ENCODE measurements at regions not wholly inside any gene's neighbourhood (a gene's known extent, or its start where the extent isn't known, plus 50 kb on each side); places are given as distances from the start of the nearest gene placed in this dataset.

DNA sequence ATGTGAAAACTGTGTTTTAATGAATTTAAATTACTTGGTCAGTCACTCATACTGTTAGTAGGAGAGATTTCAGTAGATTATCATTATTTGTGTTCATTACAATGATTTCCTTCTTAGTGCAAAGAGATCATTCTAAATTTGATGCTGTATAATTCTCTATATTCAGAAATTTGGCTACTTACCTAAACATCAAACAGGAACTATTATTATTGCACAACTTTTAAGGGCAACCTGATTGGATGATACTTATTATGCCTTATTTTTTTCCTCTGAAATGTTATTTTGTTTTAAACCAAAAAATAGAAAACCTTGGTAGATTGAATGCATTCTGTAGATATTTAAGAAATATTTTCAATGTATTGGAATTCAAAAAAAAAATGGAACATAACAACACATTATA is 436.4 kb upstream of the PCDH15 start:
- ATAC-seq (no peak), DNase-seq (ENCODE audit: low spot score) (no peak)
- Mint-ChIP-seq H3K4me3 (no peak overlapping the region), H3K9me3 (no peaks in the 10 kb centered on the region), H3K4me1 (peaks cover 12% of the 10 kb centered on the region), H3K36me3 (no peaks in the 10 kb centered on the region), H3K27ac (no peak overlapping the region), H3K27me3 (ENCODE audit: low read depth) (no peaks in the 10 kb centered on the region)
- ChIA-PET CTCF (no interaction called here), POLR2A (no interaction called here)
- no peak for TF ChIP-seq ZNF232 (CRISPR knock-in tag; IDR thresholded peaks at IDR 0.05)
- TF ChIP-seq, protein P1, sequence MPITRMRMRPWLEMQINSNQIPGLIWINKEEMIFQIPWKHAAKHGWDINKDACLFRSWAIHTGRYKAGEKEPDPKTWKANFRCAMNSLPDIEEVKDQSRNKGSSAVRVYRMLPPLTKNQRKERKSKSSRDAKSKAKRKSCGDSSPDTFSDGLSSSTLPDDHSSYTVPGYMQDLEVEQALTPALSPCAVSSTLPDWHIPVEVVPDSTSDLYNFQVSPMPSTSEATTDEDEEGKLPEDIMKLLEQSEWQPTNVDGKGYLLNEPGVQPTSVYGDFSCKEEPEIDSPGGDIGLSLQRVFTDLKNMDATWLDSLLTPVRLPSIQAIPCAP (CRISPR knock-in tag; IDR thresholded peaks at IDR 0.05), result no peak
- TF ChIP-seq GTF2I (CRISPR knock-in tag; conservative IDR thresholded peaks at IDR 0.05), result no peak
- TF ChIP-seq FOXP1 (CRISPR knock-in tag; IDR thresholded peaks at IDR 0.05; ENCODE audit: borderline replicate concordance), result no peak
- TF ChIP-seq, protein P2, sequence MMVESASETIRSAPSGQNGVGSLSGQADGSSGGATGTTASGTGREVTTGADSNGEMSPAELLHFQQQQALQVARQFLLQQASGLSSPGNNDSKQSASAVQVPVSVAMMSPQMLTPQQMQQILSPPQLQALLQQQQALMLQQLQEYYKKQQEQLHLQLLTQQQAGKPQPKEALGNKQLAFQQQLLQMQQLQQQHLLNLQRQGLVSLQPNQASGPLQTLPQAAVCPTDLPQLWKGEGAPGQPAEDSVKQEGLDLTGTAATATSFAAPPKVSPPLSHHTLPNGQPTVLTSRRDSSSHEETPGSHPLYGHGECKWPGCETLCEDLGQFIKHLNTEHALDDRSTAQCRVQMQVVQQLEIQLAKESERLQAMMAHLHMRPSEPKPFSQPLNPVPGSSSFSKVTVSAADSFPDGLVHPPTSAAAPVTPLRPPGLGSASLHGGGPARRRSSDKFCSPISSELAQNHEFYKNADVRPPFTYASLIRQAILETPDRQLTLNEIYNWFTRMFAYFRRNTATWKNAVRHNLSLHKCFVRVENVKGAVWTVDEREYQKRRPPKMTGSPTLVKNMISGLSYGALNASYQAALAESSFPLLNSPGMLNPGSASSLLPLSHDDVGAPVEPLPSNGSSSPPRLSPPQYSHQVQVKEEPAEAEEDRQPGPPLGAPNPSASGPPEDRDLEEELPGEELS (CRISPR knock-in tag; IDR thresholded peaks at IDR 0.05), result no peak
- no peak for TF ChIP-seq PRRX2 (CRISPR knock-in tag; IDR thresholded peaks at IDR 0.05)
- TF ChIP-seq SOX15 (CRISPR knock-in tag; IDR thresholded peaks at IDR 0.05), result no peak
- no peak for TF ChIP-seq CREB1 (CRISPR knock-in tag; IDR thresholded peaks at IDR 0.05)
- no peak for TF ChIP-seq GRHL2 (CRISPR knock-in tag; IDR thresholded peaks at IDR 0.05; ENCODE audit: insufficient replicate concordance, severe bottlenecking)
- no peak for TF ChIP-seq NR3C1 (CRISPR knock-in tag; conservative IDR thresholded peaks at IDR 0.05; ENCODE audit: low read depth)
- TF ChIP-seq SP1 (CRISPR knock-in tag; conservative IDR thresholded peaks at IDR 0.05), result no peak
- TF ChIP-seq, protein P3, sequence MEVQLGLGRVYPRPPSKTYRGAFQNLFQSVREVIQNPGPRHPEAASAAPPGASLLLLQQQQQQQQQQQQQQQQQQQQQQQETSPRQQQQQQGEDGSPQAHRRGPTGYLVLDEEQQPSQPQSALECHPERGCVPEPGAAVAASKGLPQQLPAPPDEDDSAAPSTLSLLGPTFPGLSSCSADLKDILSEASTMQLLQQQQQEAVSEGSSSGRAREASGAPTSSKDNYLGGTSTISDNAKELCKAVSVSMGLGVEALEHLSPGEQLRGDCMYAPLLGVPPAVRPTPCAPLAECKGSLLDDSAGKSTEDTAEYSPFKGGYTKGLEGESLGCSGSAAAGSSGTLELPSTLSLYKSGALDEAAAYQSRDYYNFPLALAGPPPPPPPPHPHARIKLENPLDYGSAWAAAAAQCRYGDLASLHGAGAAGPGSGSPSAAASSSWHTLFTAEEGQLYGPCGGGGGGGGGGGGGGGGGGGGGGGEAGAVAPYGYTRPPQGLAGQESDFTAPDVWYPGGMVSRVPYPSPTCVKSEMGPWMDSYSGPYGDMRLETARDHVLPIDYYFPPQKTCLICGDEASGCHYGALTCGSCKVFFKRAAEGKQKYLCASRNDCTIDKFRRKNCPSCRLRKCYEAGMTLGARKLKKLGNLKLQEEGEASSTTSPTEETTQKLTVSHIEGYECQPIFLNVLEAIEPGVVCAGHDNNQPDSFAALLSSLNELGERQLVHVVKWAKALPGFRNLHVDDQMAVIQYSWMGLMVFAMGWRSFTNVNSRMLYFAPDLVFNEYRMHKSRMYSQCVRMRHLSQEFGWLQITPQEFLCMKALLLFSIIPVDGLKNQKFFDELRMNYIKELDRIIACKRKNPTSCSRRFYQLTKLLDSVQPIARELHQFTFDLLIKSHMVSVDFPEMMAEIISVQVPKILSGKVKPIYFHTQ (CRISPR knock-in tag; IDR thresholded peaks at IDR 0.05), result no peak
- no peak for TF ChIP-seq ZNF219 (CRISPR knock-in tag; IDR thresholded peaks at IDR 0.05; ENCODE audit: borderline replicate concordance)
- TF ChIP-seq, protein P4, sequence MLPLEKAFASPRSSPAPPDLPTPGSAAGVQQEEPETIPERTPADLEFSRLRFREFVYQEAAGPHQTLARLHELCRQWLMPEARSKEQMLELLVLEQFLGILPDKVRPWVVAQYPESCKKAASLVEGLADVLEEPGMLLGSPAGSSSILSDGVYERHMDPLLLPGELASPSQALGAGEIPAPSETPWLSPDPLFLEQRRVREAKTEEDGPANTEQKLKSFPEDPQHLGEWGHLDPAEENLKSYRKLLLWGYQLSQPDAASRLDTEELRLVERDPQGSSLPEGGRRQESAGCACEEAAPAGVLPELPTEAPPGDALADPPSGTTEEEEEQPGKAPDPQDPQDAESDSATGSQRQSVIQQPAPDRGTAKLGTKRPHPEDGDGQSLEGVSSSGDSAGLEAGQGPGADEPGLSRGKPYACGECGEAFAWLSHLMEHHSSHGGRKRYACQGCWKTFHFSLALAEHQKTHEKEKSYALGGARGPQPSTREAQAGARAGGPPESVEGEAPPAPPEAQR (CRISPR knock-in tag; IDR thresholded peaks at IDR 0.05), result no peak

DNA sequence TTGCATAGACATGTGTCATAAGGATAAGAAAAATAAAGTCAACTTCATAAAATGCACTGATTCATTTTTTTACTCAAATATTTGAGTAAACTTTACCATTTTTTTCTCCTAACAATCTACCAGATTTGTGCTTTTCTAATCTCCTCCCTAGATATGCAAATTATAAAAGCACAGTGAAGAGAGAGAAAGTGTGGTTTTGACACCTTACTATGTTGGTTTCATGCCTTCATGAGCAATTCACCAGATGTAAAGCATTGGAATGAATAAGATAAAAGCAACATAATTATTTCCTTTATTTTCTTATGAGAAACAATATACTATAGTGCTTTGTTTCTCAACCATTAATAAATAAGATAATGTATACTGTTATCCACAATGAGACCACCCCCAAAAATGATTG is 432.5 kb upstream of the PCDH15 start:
- H3K36me3 Mint-ChIP-seq, result no peaks in the 10 kb centered on the region
- H3K4me1 Mint-ChIP-seq, result 0 out of 2 replicates have a peak, but pooled peaks cover 5% of the 10 kb centered on the region
- ATAC-seq (no peak), DNase-seq (ENCODE audit: low spot score) (no peak)
- no peaks in the 10 kb centered on the region for H3K9me3 Mint-ChIP-seq
- ChIA-PET CTCF (no interaction called here), POLR2A (no interaction called here)
- no peaks in the 10 kb centered on the region for H3K27me3 Mint-ChIP-seq (ENCODE audit: low read depth)
- no peak overlapping the region for H3K27ac Mint-ChIP-seq
- no peak overlapping the region for H3K4me3 Mint-ChIP-seq
- TF ChIP-seq GTF2I (CRISPR knock-in tag; conservative IDR thresholded peaks at IDR 0.05), result no peak
- TF ChIP-seq, protein P5, sequence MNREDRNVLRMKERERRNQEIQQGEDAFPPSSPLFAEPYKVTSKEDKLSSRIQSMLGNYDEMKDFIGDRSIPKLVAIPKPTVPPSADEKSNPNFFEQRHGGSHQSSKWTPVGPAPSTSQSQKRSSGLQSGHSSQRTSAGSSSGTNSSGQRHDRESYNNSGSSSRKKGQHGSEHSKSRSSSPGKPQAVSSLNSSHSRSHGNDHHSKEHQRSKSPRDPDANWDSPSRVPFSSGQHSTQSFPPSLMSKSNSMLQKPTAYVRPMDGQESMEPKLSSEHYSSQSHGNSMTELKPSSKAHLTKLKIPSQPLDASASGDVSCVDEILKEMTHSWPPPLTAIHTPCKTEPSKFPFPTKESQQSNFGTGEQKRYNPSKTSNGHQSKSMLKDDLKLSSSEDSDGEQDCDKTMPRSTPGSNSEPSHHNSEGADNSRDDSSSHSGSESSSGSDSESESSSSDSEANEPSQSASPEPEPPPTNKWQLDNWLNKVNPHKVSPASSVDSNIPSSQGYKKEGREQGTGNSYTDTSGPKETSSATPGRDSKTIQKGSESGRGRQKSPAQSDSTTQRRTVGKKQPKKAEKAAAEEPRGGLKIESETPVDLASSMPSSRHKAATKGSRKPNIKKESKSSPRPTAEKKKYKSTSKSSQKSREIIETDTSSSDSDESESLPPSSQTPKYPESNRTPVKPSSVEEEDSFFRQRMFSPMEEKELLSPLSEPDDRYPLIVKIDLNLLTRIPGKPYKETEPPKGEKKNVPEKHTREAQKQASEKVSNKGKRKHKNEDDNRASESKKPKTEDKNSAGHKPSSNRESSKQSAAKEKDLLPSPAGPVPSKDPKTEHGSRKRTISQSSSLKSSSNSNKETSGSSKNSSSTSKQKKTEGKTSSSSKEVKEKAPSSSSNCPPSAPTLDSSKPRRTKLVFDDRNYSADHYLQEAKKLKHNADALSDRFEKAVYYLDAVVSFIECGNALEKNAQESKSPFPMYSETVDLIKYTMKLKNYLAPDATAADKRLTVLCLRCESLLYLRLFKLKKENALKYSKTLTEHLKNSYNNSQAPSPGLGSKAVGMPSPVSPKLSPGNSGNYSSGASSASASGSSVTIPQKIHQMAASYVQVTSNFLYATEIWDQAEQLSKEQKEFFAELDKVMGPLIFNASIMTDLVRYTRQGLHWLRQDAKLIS (CRISPR knock-in tag; IDR thresholded peaks at IDR 0.05; ENCODE audit: borderline replicate concordance), result no peak
- TF ChIP-seq NR1H2 (CRISPR knock-in tag; IDR thresholded peaks at IDR 0.05), result no peak
- TF ChIP-seq, protein P6, sequence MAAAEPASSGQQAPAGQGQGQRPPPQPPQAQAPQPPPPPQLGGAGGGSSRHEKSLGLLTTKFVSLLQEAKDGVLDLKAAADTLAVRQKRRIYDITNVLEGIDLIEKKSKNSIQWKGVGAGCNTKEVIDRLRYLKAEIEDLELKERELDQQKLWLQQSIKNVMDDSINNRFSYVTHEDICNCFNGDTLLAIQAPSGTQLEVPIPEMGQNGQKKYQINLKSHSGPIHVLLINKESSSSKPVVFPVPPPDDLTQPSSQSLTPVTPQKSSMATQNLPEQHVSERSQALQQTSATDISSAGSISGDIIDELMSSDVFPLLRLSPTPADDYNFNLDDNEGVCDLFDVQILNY (CRISPR knock-in tag; IDR thresholded peaks at IDR 0.05), result no peak
- TF ChIP-seq HMGA2 (CRISPR knock-in tag; IDR thresholded peaks at IDR 0.05), result no peak
- TF ChIP-seq ZNF396 (CRISPR knock-in tag; IDR thresholded peaks at IDR 0.05; ENCODE audit: borderline replicate concordance), result no peak

Data from WTC11 (cell line).